ENCODE measurements at regions not wholly inside any gene's neighbourhood (a gene's known extent, or its start where the extent isn't known, plus 50 kb on each side); places are given as distances from the start of the nearest gene placed in this dataset.

DNA sequence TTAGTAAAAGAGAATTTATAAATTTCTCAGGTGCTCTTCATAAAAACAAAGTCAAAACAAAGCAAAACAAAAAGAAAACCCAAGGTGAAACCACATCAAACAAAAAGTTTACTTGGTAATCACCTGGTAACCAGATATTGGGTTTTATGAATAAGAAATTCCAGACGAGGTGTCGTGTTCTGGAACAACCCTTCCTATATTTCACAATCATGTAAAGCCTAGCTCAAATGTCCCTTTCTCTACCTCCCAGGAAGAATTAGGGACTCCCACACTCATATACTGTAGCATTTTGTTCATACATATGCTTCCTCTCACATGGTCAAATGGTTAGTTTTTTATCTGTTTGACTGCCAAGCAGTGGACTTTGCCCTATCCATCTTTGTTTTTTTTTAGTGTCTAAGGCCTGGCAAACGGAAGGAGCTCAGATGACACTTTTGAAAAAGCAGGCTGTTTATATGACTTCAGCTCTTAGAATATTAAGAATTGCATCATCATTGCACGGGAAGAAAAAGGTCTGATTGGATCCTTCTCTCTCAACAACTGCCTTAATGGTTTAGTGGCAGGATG, 326.7 kb upstream of the TBL1XR1 start:
- no peak for TF ChIP-seq CTCF (IDR thresholded peaks at IDR 0.05)
- TF ChIP-seq POLR2AphosphoS5 (IDR thresholded peaks at IDR 0.05) = no peak
- no peak for TF ChIP-seq POLR2A (IDR thresholded peaks at IDR 0.05)
- no peak for TF ChIP-seq EP300 (IDR thresholded peaks at IDR 0.05)
